NCI-H1930 (cell line): ENCODE measurements at regions not wholly inside any gene's neighbourhood (a gene's known extent, or its start where the extent isn't known, plus 50 kb on each side); places are given as distances from the start of the nearest gene placed in this dataset.
"Not testable (repeated sequence)": the region's sequence is repeated elsewhere in the genome, so short reads cannot be mapped to it uniquely, and the experiment has no call there.

Experiments
- DNase-seq, 2 experiments: peaks; one replicate each; lab custom pipeline; 2025; lab: John Stamatoyannopoulos, UW

DNA sequence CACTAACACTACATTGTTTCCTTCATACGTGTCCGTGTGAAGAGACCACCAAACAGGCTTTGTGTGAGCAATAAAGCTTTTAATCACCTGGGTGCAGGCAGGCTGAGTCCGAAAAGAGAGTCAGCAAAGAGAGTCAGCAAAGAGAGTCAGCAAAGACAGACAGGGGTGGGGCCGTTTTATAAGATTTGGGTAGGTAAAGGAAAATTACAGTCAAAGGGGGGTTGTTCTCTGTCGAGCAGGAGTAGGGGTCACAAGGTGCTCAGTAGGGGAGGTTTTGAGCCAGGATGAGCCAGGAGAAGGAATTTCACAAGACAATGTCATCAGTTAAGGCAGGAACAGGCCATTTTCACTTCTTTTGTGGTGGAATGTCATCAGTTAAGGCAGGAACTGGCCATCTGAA, 1226.2 kb downstream of the OTOL1 start:
- DNase-seq = not testable (repeated sequence)

DNA sequence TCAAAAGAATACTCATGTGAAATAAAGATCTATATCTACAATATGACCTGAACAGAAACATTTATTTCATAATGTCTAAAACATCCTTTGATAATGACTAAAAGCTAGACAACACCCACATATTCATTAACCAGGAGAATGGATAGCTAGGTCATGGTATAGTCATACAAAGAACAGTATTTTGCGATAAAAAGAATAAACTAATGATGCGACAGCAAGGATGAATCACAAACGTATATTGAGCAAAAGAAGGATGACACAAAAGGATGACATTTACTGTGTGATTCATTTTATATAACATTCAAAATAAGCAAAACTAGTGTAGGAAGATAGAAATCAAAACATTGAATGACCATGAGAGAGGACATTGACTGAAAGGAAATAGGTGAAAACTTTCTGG, 1233.1 kb downstream of the OTOL1 start:
- no peak for DNase-seq

DNA sequence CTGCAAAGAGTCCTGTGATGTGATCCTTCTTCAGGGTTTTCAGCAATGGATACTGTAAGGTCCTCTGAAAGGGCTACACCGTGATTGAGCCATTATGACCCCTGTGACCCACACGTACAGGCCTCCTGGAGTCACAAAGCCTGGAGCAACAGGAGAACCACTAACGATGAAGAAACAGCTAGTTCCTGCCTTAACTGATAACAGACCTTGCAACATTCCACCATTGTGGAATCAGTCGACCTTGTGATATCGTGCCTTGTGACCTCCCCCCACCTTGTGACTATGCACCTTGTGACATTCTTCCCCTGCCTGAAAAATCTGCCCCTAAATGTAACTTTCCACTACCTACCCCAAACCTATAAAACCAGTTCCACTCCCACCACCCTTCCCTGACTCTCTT, 1235.4 kb downstream of the OTOL1 start:
- not testable (repeated sequence) for DNase-seq

DNA sequence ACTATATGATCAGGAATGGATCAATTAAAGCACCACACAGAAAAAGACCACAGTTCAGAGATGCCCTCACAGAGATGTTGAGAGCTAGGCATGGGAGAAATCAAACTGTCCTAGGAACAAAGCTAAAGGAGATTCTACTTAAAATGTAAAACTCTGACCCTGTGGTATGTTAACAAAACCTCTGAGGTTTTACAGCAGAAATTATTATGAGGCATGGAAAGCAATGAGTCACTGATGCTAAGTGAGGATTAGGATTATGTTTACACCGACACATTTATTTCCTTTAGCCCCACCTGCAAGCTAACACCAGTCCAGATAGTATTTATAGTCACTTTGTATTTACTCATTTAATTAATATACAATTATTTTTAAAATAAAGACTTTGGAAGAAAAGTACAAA, 1242.2 kb downstream of the OTOL1 start:
- no peak for DNase-seq

DNA sequence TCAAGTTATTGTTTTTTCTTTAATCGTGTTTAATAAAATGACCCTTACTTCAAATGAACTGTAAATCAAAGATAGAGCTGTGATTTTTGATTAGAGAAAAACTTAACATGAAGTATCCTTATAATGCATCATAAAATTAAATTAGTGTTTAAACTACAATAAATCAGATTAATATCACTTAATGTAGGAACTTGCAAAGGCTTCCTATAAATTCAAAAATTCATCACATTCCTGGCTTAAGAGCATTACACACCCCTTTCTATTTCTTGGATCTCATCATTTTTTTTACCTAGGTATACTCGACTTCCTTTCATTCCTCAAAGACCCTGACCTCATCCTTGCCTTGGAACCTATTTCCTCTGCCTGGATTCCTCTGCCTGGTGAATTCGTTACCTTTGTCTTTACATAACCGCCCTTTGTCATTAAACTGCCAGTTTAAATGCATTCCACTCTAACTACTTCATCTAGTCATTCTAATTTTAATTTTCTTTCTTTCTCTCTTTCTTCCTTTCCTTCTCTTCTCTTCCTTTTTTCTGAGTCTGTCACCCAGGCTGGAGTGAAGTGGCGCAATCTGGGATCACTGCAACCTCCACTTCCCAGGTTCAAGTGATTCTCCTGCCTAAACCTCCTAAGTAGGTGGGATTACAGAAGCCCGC, 1244.5 kb downstream of the OTOL1 start:
- no peak for DNase-seq

DNA sequence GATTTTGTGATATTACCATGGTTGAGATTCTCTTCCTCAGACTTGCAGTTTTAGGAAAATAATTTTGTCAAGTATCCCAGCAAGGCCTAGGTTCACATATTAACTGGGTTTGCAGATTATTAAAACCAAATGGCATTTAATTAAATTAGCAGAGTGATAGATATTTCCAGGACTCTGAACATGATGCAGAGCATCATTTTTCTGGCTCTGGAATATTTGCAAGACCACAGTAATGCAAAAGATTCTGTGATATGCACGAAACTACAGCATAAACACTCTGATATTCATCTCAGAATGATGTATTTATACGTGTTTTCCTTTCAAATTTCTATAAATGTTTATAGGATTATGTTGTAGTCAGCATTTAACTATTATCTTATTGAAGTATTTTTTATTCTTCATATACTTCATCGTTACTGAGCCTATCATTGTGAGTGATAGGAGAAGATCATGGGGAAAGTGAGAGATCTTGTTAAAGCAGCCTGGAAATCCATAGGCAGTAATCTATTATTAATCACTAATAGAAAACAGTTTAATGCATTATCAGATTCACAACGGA, 1245.6 kb downstream of the OTOL1 start:
- DNase-seq = no peak

DNA sequence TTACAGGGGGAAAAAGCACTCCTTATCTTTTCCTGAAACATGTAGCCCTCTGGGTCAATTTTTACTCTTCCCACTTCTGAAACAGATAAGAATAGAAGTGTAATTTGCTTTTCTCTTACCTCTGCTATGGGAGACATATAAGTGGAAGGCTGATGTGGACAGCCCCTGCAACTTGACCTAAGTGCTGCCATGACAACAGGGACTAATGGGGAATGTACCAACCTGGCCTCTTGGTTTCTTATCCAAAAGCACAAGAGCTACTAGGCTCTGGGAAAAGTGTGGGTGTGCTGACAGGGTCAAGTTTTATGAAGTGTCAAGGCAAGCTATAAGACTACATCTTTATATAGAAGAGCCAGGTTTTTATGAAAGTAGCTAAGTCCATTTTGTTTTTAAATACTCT, 1246.5 kb downstream of the OTOL1 start:
- no peak for DNase-seq

DNA sequence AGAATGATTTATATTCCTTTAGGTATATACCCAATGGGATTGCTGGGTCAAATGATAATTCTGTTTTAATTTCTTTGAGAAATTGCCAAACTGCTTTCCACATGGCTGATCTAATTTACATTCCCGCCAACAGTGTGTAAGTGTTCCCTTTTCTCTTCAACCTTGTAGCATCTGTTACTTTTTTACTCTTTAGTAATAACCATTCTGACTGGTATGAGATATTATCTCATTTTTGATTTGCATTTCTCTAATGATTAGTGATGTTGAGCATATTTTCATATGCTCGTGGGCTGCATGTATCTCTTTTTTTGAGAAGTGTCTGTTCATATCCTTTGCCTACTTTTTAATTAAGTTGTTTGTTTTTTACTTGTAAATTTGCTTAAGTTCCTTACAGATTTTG, 1264.2 kb downstream of the OTOL1 start:
- no peak for DNase-seq

DNA sequence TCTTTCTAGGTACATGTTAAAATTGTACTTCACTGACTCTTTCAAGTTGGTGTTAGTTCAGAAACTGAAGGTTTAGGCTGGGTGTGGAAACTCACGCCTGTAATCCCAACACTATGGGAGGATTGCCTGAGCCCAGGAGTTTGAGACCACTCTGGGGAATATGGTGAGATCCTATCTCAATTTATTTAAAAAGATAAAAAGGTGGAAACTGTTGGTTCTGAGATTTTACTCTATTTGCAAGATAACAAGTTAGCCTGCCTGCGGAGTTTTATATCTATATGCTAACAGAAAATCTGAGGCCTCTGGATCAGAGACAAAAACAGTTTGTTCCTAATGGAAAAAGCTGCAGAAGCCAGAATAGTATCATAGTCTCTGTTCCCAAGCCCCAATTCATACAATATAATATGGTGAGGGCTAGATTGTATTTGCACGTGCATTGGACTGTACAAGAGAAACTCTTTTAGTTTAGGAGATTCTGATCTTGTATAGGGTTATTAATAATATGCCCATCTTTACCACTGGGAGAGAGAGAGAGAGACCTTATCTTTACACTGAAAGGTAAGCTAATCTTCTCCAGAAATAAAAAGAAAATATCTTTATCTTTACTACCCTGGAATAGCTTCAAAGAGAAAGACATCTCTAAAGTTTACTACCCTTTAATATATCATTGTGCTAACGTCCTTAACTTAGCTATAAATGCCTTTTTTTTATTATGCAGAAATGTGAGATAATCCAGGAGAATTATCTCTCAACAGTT, 1267.6 kb downstream of the OTOL1 start:
- DNase-seq = no peak

DNA sequence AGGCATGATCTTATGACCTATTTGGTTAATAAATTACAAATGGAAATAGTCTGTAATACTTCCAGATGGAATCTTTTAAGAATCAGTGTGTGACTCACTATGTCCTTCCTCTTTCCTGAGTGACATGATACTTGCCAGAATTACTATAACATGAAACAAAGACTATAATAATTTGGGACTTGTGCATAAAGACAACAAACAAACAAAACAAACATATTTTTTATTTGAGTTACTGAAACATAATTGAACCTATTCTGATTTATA, 1268.1 kb downstream of the OTOL1 start:
- no peak for DNase-seq

DNA sequence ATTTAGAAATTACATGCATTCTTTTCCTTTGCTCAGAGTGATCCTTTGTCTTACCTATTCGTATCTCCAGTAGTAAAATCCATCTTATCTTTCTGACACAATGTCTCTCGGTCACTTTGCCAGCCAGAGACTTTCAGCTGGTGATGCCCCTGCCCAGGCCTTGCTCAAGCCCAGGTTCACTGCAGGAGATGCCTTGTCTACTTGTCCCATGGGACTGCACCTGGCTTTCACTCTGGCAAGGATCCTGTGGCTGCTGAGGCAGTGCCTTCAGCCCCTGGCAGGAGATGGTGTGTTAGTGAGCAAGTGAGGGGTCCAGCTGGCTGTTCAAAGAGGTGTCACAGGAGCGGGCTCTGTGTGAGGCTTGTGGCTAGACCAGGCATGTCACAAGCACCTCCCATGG, 1268.9 kb downstream of the OTOL1 start:
- no peak for DNase-seq

DNA sequence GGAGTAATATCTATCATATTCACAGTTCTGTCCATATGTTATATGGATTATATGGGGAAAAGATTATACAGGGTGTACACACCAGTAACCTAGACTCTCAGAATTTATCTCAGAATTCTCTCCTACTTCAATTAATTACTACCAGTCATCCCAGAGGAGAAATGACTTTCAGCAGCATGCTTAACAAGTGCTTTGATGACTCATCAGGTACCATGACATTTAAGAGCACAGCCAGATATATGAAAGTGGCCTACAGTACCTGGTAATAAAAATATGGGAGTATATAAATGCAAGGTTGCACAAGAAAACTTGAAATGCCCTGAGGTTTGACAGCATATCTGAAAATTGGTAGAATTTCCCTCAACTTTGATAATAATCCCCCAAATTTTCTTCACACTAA, 1273.0 kb downstream of the OTOL1 start:
- DNase-seq = no peak

DNA sequence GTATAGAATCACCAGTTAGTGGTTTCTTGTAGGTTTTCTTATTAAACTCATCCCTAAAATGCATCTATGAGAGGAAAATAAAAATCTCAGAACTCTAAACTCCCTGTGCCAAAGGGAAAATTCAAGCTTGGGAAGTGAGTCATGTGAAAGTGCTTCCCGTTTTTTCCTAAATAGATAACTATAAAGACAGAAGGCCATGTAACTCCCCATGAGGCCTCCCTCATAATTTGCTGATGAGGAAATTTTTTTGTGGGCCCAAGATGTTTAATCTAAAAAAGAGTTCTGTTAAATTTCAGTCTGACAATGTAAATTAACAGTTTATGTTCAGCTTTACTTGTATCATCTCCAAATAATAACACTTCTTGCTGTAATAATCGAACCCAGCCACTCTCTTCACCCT, 1273.9 kb downstream of the OTOL1 start:
- no peak for DNase-seq

DNA sequence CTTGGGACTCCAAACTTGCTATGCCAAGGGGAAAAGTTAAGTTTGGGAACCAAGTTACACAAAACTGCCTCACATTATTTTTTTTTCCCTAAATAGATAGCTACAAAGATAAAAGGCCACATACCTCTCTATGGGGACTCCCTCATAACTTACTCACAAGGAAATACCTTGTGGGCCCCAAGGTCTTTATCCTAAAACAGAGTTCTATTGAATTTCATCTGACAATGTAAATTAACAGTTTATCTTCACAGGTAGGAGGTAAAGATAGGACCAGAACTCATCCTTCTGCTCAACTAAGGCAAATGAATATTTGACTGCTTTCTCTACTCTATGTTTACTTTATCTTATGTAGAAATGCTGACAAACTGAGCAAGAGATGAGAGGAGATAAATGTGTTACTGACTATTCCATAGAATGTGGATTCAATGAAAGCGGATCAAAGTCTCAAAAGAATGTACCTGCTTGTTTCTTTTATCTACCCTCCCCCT, 1278.0 kb downstream of the OTOL1 start:
- DNase-seq = no peak

DNA sequence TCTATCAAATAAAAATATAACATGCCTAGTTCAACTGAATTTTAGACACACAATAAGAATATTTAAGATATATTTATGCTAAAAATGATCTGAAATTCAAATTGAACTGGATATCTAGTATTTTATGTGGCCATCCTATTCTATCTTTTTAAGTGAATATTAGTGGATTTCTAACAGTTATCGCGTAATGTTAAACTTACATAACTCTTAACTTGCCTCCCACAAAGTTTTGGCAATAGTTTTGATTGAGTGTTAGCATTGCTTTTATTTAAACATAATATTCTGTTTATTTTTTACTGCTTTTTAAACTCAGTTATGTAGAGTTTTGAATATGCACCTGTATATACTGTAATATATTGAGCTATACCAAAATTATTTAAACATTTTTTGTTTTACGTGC, 1279.5 kb downstream of the OTOL1 start:
- no peak for DNase-seq

DNA sequence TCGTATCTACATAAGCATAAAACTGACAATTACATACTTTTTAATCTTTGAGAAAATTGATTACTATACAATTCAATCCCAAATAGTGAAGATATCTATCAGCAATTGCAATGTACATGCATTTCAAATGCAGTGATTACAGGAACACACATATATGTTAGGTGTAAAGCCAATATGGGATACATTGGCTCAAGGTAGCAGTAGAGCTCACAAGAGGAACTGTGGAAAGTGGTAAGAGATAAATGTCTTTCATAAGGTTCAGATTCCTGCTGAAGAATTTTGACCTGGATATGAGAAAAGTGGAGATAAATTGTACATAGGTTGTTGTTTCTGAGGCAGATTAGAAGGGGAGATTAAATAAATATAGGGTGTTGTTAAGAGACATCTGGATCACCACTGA, 1280.5 kb downstream of the OTOL1 start:
- DNase-seq = no peak

DNA sequence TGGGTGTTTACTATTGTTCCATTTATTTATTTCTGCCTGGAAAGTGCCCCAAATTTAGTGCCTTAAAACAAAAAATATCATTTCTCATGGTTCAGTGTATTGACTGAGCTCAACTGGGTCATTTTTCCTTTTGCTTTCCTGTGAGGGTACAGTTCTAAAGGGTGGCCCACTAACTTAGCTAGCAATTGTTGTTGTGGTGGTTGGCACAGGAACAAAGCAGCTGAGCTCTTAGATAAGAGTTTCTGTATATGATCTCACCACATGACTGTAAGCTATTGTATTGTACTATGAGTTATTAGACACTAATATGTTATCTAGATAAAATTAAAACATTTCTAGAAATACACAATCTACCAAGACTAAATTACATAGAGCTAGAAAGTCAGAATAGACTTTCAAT, 1283.7 kb downstream of the OTOL1 start:
- no peak for DNase-seq

DNA sequence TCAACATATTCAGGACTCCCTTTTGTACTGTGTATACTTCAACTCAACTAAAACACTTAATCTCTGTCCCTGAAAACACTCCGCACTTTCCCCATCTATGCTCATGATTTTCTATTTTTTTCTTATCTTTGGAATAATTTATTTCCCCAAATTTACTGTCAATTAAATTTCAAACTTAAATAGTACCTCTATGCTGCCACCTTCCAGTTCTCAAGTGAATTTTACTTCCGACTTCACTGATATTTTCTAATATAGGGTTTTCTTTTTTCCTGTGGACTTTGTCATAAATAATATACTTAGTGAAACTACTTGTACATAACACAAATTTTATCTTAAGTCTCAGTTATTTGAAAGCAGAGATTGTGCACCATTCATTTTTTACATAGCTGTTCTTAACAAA, 1303.3 kb downstream of the OTOL1 start:
- no peak for DNase-seq

DNA sequence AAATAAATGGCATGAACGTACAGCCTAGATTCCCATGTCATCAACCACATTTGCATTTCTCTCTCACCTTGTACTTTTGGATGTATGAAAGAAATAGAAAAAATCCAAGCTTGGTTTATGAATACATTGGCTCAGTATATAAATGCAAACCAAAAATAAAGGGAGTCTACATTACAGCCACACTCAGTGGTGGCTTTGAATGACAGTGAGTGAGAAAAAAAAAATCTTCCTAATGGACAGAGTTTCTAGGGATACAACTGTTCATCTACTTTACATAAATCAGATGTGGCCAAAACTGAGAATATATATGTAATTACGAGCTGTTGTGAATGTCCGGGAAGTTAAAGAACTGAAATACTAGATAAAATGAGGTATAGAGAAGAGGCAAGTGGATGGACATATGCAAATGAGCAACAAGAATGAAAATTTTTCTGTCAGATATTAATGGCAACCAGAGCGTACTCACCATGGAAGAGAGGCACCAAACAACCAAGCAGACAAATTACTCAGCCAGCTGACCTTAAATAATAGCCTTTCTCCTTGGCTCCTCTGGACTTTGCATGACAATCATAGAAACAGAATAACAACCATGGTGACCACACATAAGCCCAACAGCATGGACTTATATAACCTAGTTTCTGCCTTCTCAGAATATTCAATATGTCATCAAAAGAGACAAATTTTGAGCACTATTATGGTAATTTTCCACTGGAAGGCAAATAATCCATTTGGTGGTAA, 1305.8 kb downstream of the OTOL1 start:
- DNase-seq = no peak

DNA sequence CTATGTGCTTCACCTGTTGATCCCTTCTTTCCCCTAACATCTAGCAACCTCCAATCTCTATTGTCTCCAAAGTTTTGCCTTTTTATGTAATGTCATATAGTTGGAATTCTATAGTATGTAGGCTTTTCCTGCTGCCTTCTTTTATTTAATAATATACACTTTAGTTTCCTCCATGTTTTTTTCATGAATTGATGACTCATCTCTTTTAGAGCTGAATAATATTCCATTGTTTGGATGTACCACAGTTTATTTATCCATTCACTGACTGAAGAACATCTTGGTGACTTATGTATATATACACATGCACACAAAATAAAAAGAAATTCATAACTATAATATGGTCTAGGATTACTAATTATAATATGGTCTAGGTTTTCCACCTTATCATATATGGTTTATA, 1314.2 kb downstream of the OTOL1 start:
- DNase-seq = no peak

DNA sequence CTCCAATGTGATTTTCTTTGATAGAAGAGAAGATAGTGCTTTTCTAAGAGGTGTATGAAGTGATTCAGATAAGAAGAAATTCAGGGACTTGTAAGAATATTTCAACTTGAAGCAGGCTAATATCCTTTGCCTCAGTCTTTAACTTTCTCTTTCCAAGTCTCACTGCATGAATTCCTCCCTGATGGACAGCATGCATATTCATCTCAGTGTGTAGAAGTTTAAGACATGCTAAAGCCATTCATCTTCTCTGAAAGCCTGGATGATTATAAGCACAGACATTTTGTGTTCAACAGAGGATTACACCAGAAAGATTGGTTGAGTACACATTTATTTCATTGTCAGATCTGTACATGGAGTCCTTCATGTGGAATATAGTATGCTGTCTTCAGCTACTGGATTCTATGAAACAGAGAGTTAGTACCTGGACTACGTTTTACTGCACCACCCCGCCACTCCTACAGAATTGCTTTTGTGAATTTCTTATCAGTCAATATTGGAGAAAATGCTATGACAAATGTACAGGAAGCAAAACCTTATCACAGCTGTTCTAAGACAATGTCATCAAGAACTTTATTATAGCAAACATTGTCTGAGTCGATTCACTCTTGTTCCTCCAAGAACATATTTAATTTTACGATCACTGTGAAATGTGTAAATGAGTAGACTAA, 1346.1 kb downstream of the OTOL1 start:
- no peak for DNase-seq

DNA sequence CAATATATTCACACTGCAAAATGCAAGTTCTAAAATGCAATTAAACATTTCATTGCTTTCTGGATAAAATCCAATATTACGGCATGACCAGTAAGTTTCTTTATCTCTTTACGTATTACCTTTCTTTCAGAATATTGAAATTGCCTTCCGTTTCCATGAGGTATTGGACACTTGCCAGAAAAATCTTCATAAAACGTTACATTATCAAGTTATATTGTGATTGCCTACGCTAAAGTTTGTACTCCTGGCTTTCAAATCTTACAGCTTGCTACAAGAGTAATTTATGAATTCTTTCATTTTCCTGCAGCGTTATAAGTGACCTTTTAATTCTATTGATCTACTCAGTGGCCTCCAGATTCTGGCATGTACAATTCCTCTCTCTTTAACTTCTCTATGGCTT, 1349.3 kb downstream of the OTOL1 start:
- DNase-seq = no peak

DNA sequence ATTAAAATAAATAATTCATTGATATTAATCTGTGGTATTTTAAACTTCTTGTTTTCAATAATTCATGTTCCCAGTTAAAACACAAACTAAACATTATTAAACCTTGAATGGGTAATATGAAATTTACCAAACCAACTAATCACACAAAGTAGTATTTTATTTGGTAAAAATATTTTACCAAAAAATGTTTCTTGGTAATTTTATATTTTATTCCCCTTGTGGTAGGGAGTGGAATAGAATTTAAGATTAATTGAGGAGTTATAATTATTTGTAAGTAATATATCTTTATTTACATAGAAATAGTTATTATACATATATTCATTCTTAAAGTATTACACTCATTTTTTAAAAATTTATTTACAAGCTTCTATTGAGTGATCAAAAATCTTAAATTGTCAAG, 1350.9 kb downstream of the OTOL1 start:
- no peak for DNase-seq
